A549 (cell line): ENCODE measurements at regions not wholly inside any gene's neighbourhood (a gene's known extent, or its start where the extent isn't known, plus 50 kb on each side); places are given as distances from the start of the nearest gene placed in this dataset.

ENCODE experiments used
- ATAC-seq, 2 experiments: fragments of 200-7000 bp in 1 of 2; fragments of >200 bp in 1 of 2; cut with Nextera tagmentation in 1 of 2; cut with Tn5 transposase in 1 of 2; 3 replicates each; pipeline versions ENCODE4 v1.8.0 to v1.9.1; 2018 to 2020; ENCODE audit warnings: mild to moderate bottlenecking in 1 of 2, moderate library complexity in 1 of 2
- CTCF ChIA-PET: fragments of 300-600 bp; sonication (Branson Sonifier 250); formaldehyde crosslinking; extraction: SDS; loops from one replicate; lab custom pipeline; 2021; ENCODE audit warnings: antibody characterized with exemption, inconsistent platforms; lab: Yijun Ruan, JAX
- POLR2A ChIA-PET: fragments of 350-600 bp; formaldehyde crosslinking; extraction: SDS; loops from one replicate; lab custom pipeline; 2021; ENCODE audit warnings: antibody characterized with exemption, inconsistent platforms; lab: Yijun Ruan, JAX
- DNase-seq, 2 experiments: peaks; one replicate each; pipeline versions ENCODE4 v3.0.0 to v3.0.0-alpha.2; 2011 to 2016; ENCODE audit warnings: low read depth in 1 of 2, low spot score in 1 of 2
- FAIRE-seq: peaks from 2 replicates; lab custom pipeline; 2011; peaks lifted over from hg19 to GRCh38; lab: Jason Lieb, UNC
- H3K27ac ChIP-seq, 2 experiments: fragments of >200 bp; sonication (Bioruptor Twin); formaldehyde crosslinking; 3 replicates each; pipeline ENCODE4 v1.5.1; 2016 to 2017
- H3K4me1 ChIP-seq: fragments of >200 bp; sonication (Bioruptor Twin); formaldehyde crosslinking; 3 replicates; pipeline ENCODE4 v1.6.1; 2016
- H3K4me2 ChIP-seq: fragments of >200 bp; sonication (Bioruptor Twin); formaldehyde crosslinking; 3 replicates; pipeline ENCODE4 v1.6.1; 2016
- H3K4me3 ChIP-seq: fragments of >200 bp; sonication (Bioruptor Twin); formaldehyde crosslinking; 3 replicates; pipeline ENCODE4 v1.5.1; 2016
- H3K9me3 ChIP-seq: fragments of >200 bp; sonication (Bioruptor Twin); formaldehyde crosslinking; 3 replicates; pipeline ENCODE4 v1.6.1; 2016
- BCL3 ChIP-seq: fragments of >200 bp; sonication (Bioruptor Twin); formaldehyde crosslinking; IDR thresholded peaks from 3 replicates; pipeline ENCODE4 v1.6.1; 2016
- CEBPB ChIP-seq, 2 experiments: fragments of >200 bp in 1 of 2; sonication (Bioruptor Twin) in 1 of 2; formaldehyde crosslinking in 1 of 2; IDR thresholded peaks; 2 replicates each; pipeline ENCODE4 v1.6.1; 2012 to 2016
- E2F6 ChIP-seq: IDR thresholded peaks from 2 replicates; pipeline ENCODE4 v1.6.1; 2012; ENCODE audit warnings: low read depth, borderline replicate concordance
- EHMT2 ChIP-seq: fragments of 200-600 bp; sonication (generic); IDR thresholded peaks from 2 replicates; pipeline ENCODE4 v1.6.1; 2016; ENCODE audit warnings: antibody characterized with exemption, low read depth, mild to moderate bottlenecking, moderate library complexity
- FOSB ChIP-seq: fragments of 250-450 bp; sonication (Bioruptor Pico); IDR thresholded peaks from 2 replicates; pipeline ENCODE4 v1.5.0; 2020; ENCODE audit warnings: mild to moderate bottlenecking, moderate library complexity
- GATA3 ChIP-seq: IDR thresholded peaks from 2 replicates; pipeline ENCODE4 v1.6.1; 2012; ENCODE audit warnings: borderline replicate concordance
- HOXA7 ChIP-seq: fragments of 250-450 bp; sonication (Bioruptor Pico); IDR thresholded peaks from 2 replicates; pipeline ENCODE4 v1.5.0; 2020; ENCODE audit warnings: mild to moderate bottlenecking, moderate library complexity
- HOXB13 ChIP-seq: fragments of 250-450 bp; sonication (Bioruptor Pico); IDR thresholded peaks from 2 replicates; pipeline ENCODE4 v1.5.0; 2020; ENCODE audit warnings: low read depth, mild to moderate bottlenecking, moderate library complexity
- HOXB5 ChIP-seq: fragments of 250-450 bp; sonication (Bioruptor Pico); IDR thresholded peaks from 2 replicates; pipeline ENCODE4 v1.5.0; 2020; ENCODE audit warnings: mild to moderate bottlenecking, moderate library complexity
- JUN ChIP-seq, 2 experiments: fragments of >200 bp; sonication (Bioruptor Twin); formaldehyde crosslinking; IDR thresholded peaks; 2 replicates in 1 of 2; 3 replicates in 1 of 2; pipeline ENCODE4 v1.6.1; 2016 to 2017
- KDM1A ChIP-seq: fragments of 200-600 bp; sonication (generic); IDR thresholded peaks from 2 replicates; pipeline ENCODE4 v1.6.1; 2016; ENCODE audit warnings: low read depth, mild to moderate bottlenecking
- KDM5A ChIP-seq: fragments of 200-600 bp; sonication (generic); IDR thresholded peaks from 2 replicates; pipeline ENCODE4 v1.6.1; 2016; ENCODE audit warnings: antibody characterized with exemption, mild to moderate bottlenecking
- MAZ ChIP-seq: fragments of 150-350 bp; IDR thresholded peaks from 2 replicates; pipeline ENCODE4 v1.6.1; 2014; ENCODE audit warnings: antibody characterized with exemption, low read depth, low read length, borderline replicate concordance
- NPAS2 ChIP-seq: fragments of 250-450 bp; sonication (Bioruptor Pico); IDR thresholded peaks from 2 replicates; pipeline ENCODE4 v1.8.0; 2022; ENCODE audit warnings: mild to moderate bottlenecking, moderate library complexity, borderline replicate concordance
- ZFP36 ChIP-seq: fragments of 450-650 bp; IDR thresholded peaks from 2 replicates; pipeline ENCODE4 v1.6.1; 2014; ENCODE audit warnings: borderline replicate concordance; ENCODE audit not compliant: partially characterized antibody
- WGBS: methylation state at CpG from one replicate; pipeline ENCODE4 v1.1.6; 2017; ENCODE audit errors: missing lambda C conversion rate; 5-methylcytosine and 5-hydroxymethylcytosine counted together
- TF ChIP-seq, protein P1 (sequence below): fragments of 450-650 bp; IDR thresholded peaks from 2 replicates; pipeline ENCODE4 v1.6.1; 2014; ENCODE audit warnings: antibody characterized with exemption
- TF ChIP-seq, protein P2 (sequence below): IDR thresholded peaks from 2 replicates; pipeline ENCODE4 v1.6.1; 2012
- TF ChIP-seq, protein P3 (sequence below): fragments of 250-450 bp; sonication (Bioruptor Pico); IDR thresholded peaks from 2 replicates; pipeline ENCODE4 v1.5.0; 2021; ENCODE audit warnings: mild to moderate bottlenecking, moderate library complexity, borderline replicate concordance

DNA sequence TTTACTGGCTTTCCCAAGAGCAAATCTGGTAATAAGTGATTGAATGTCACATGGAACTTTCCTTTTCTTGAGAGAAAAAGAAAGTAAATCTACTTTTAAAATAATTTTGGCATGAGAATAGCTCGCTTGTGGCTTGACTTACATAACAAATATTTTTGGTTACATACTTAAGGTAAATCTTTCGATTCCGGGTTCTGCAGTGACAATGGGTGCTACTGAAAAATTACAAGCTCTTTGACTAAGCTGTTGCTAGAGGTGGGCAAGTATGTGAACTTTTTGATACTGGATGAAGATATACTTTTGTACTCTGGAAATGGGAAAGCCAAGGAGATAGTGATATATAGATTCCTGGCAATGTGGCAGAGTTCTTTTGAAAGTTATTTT, 51.9 kb upstream of the OTOL1 start:
- TF ChIP-seq KDM5A (no peak), E2F6 (no peak), HOXA7 (CRISPR knock-in tag) (no peak), FOSB (CRISPR knock-in tag) (no peak), EHMT2 (no peak)
- TF ChIP-seq, protein P1, sequence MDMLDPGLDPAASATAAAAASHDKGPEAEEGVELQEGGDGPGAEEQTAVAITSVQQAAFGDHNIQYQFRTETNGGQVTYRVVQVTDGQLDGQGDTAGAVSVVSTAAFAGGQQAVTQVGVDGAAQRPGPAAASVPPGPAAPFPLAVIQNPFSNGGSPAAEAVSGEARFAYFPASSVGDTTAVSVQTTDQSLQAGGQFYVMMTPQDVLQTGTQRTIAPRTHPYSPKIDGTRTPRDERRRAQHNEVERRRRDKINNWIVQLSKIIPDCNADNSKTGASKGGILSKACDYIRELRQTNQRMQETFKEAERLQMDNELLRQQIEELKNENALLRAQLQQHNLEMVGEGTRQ = no peak
- TF ChIP-seq, protein P2, sequence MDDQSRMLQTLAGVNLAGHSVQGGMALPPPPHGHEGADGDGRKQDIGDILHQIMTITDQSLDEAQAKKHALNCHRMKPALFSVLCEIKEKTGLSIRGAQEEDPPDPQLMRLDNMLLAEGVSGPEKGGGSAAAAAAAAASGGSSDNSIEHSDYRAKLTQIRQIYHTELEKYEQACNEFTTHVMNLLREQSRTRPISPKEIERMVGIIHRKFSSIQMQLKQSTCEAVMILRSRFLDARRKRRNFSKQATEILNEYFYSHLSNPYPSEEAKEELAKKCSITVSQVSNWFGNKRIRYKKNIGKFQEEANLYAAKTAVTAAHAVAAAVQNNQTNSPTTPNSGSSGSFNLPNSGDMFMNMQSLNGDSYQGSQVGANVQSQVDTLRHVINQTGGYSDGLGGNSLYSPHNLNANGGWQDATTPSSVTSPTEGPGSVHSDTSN = no peak
- no peak overlapping the region for H3K4me3 ChIP-seq
- H3K4me2 ChIP-seq = no peak overlapping the region
- no peaks in the 10 kb centered on the region for H3K4me1 ChIP-seq
- DNase-seq (no peak), FAIRE-seq (no peak), ATAC-seq (no peak)
- H3K27ac ChIP-seq = no peak overlapping the region
- WGBS = 50% methylated on average over 3 of the region's 3 CpGs
- POLR2A ChIA-PET = no interaction called here
- H3K9me3 ChIP-seq = no peaks in the 10 kb centered on the region
- CTCF ChIA-PET = no interaction called here

- FAIRE-seq = peak; percentile 23
- no peak for DNase-seq
- H3K27ac ChIP-seq = no peak overlapping the region
- POLR2A ChIA-PET = no interaction called here
- CTCF ChIA-PET = no interaction called here
- no peaks in the 10 kb centered on the region for H3K4me1 ChIP-seq
- no peak; a peak in 1 of 6 replicates for ATAC-seq
- 18% methylated on average over 4 of the region's 4 CpGs for WGBS
- TF ChIP-seq NPAS2 (CRISPR knock-in tag) (no peak), BCL3 (no peak), HOXB5 (no peak), MAZ (no peak), JUN (IDR thresholded peaks at IDR 0.05) (no peak), GATA3 (no peak), HOXB13 (CRISPR knock-in tag) (no peak)
- H3K4me3 ChIP-seq = no peak overlapping the region
- no peak overlapping the region for H3K4me2 ChIP-seq
- no peaks in the 10 kb centered on the region for H3K9me3 ChIP-seq
Observed at GRCh38 chr3:161443921-161444693, 52.5 kb upstream of the OTOL1 start.

DNA sequence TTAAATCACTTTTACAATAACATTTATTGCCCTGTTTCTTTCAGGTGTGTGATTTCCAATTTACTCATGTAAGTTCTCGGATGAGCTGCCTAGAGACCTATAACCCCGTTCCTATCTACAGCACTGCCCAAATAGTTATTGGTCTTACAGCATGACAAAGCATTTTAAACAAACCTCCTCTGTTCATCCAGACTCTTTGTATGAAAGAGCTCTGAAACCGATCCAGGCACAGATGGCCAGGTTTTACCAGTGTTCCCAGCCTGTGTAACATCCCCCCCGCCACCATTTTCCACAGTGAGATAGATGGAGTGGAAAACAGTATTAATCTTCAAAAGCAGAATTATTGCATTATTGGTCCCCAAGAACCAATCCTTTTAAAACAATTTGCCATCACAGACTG, 59.0 kb upstream of the SPTSSB start:
- no peak for FAIRE-seq
- DNase-seq = no peak
- TF ChIP-seq HOXB13 (CRISPR knock-in tag) (no peak), JUN (IDR thresholded peaks at IDR 0.05) (no peak), ZFP36 (no peak), CEBPB (IDR thresholded peaks at IDR 0.05) (no peak), KDM1A (no peak)
- TF ChIP-seq, protein P3, sequence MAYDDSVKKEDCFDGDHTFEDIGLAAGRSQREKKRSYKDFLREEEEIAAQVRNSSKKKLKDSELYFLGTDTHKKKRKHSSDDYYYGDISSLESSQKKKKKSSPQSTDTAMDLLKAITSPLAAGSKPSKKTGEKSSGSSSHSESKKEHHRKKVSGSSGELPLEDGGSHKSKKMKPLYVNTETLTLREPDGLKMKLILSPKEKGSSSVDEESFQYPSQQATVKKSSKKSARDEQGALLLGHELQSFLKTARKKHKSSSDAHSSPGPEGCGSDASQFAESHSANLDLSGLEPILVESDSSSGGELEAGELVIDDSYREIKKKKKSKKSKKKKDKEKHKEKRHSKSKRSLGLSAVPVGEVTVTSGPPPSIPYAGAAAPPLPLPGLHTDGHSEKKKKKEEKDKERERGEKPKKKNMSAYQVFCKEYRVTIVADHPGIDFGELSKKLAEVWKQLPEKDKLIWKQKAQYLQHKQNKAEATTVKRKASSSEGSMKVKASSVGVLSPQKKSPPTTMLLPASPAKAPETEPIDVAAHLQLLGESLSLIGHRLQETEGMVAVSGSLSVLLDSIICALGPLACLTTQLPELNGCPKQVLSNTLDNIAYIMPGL (CRISPR knock-in tag) = no peak
- WGBS = 59% methylated on average over 4 of the region's 4 CpGs
- Histone ChIP-seq H3K4me3 (no peak overlapping the region), H3K4me1 (no peaks in the 10 kb centered on the region), H3K4me2 (no peak overlapping the region), H3K27ac (no peak overlapping the region), H3K9me3 (no peaks in the 10 kb centered on the region)
- no peak for ATAC-seq
- ChIA-PET POLR2A (no interaction called here), CTCF (interaction anchor here (0.9 to 1.4 kb wide), 2 partner anchors 22 to 329 kb away, joined by 3 read pairs; no protein-coding TSS in a partner anchor)
